GM12878 (cell line): ENCODE measurements at regions not wholly inside any gene's neighbourhood (a gene's known extent, or its start where the extent isn't known, plus 50 kb on each side); places are given as distances from the start of the nearest gene placed in this dataset.

Experiments used
- ATAC-seq: fragments of 200-7000 bp; cut with Tn5 transposase; 3 replicates; pipeline ENCODE4 v1.9.1; 2020; ENCODE audit warnings: mild to moderate bottlenecking, moderate library complexity
- BruUV-seq: library from RNA; stranded (reverse); fragments of 400-500 nt; replicated peaks from 2 replicates; lab custom pipeline; 2021; lab: Mats Ljungman, UMichigan
- CTCF ChIA-PET: fragments of 300-600 bp; sonication (Branson Sonifier 250); formaldehyde crosslinking; extraction: SDS; loops from one replicate; lab custom pipeline; 2021; ENCODE audit warnings: inconsistent platforms; lab: Yijun Ruan, JAX
- POLR2A ChIA-PET: fragments of 350-600 bp; formaldehyde crosslinking; extraction: SDS; loops from one replicate; lab custom pipeline; 2021; ENCODE audit warnings: inconsistent platforms; lab: Charles Lee
- RAD21 ChIA-PET: fragments of 300-600 bp; sonication (Branson Sonifier 250); formaldehyde crosslinking; loops from one replicate; lab custom pipeline; 2023; ENCODE audit warnings: antibody characterized with exemption; ENCODE audit not compliant: unreplicated experiment; lab: Charles Lee
- SMC1A ChIA-PET: fragments of 300-600 bp; sonication (Branson Sonifier 250); formaldehyde crosslinking; loops from one replicate; lab custom pipeline; 2023; ENCODE audit not compliant: unreplicated experiment, uncharacterized antibody; lab: Charles Lee
- DNase-seq: peaks from one replicate; pipeline ENCODE4 v3.0.0-alpha.2; 2011; ENCODE audit warnings: low read depth, low spot score
- FAIRE-seq: peaks from 3 replicates; lab custom pipeline; 2011; peaks lifted over from hg19 to GRCh38; lab: Jason Lieb, UNC
- H2AFZ ChIP-seq: 2 replicates; pipeline ENCODE4 v1.6.0; 2011; ENCODE audit warnings: low read depth, low read length, control low read depth; ENCODE audit not compliant: control insufficient read depth
- H3K27ac ChIP-seq: 2 replicates; pipeline ENCODE4 v1.5.1; 2011; ENCODE audit warnings: control low read depth; ENCODE audit not compliant: control insufficient read depth, insufficient read depth
- H3K27me3 ChIP-seq, 2 experiments: replicated peaks in 1 of 2; 2 replicates each; pipeline versions ENCODE4 v1.6.0 to v1.6.1; 2011; ENCODE audit warnings: low read length in 1 of 2; ENCODE audit not compliant: control insufficient read depth in 2 of 2, insufficient read depth in 2 of 2
- H3K36me3 ChIP-seq, 2 experiments: 2 replicates each; pipeline ENCODE4 v1.5.1; 2011; ENCODE audit warnings: low read length in 1 of 2; ENCODE audit not compliant: control insufficient read depth in 2 of 2, insufficient read depth in 2 of 2
- H3K4me1 ChIP-seq: 2 replicates; pipeline ENCODE4 v1.6.1; 2011; ENCODE audit warnings: mild to moderate bottlenecking, low read length, moderate library complexity, mixed read lengths; ENCODE audit not compliant: control insufficient read depth, insufficient read depth
- H3K4me2 ChIP-seq: 2 replicates; pipeline ENCODE4 v1.6.0; 2011; ENCODE audit warnings: control low read depth; ENCODE audit not compliant: control insufficient read depth, insufficient read depth
- H3K4me3 ChIP-seq: fragments of 200-600 bp; sonication (generic); 2 replicates; pipeline ENCODE4 v1.5.1; 2016
- H3K79me2 ChIP-seq: 2 replicates; pipeline ENCODE4 v1.6.0; 2011; ENCODE audit warnings: low read length; ENCODE audit not compliant: control insufficient read depth, insufficient read depth
- H3K9ac ChIP-seq: 2 replicates; pipeline ENCODE4 v1.8.0; 2011; ENCODE audit warnings: low read length, control low read depth, mixed read lengths; ENCODE audit not compliant: control insufficient read depth, insufficient read depth
- H3K9me3 ChIP-seq: replicated peaks from 3 replicates; pipeline ENCODE4 v1.5.1; 2011; ENCODE audit warnings: mild to moderate bottlenecking, low read length; ENCODE audit not compliant: control insufficient read depth, insufficient read depth
- H4K20me1 ChIP-seq: 2 replicates; pipeline ENCODE4 v1.6.0; 2011; ENCODE audit not compliant: control insufficient read depth, insufficient read depth
- ATF7 ChIP-seq: fragments of 450-650 bp; IDR thresholded peaks from 2 replicates; pipeline ENCODE4 v1.6.1; 2016; ENCODE audit warnings: low read depth, mild to moderate bottlenecking
- BACH1 ChIP-seq: fragments of 450-650 bp; IDR thresholded peaks from 2 replicates; pipeline ENCODE4 v1.6.1; 2017; ENCODE audit warnings: mild to moderate bottlenecking, borderline replicate concordance
- EP300 ChIP-seq, 2 experiments: fragments of 150-350 bp in 1 of 2; IDR thresholded peaks; 2 replicates each; pipeline ENCODE4 v1.6.1; 2011 to 2012; ENCODE audit warnings: low read depth in 2 of 2, low read length in 2 of 2, borderline replicate concordance in 1 of 2, improper control_type of control experiment in 1 of 2, inconsistent platforms in 1 of 2; ENCODE audit not compliant: control insufficient read depth in 1 of 2
- IKZF1 ChIP-seq: fragments of 450-650 bp; conservative IDR thresholded peaks from 2 replicates; pipeline ENCODE4 v1.6.1; 2017; ENCODE audit warnings: antibody characterized with exemption, mild to moderate bottlenecking
- MYC ChIP-seq: IDR thresholded peaks from 2 replicates; pipeline ENCODE4 v1.6.1; 2011; ENCODE audit warnings: mild to moderate bottlenecking, low read length, moderate library complexity, inconsistent platforms; ENCODE audit not compliant: insufficient read depth, insufficient replicate concordance, insufficient read length, severe bottlenecking
- NFIC ChIP-seq: IDR thresholded peaks from 2 replicates; pipeline ENCODE4 v1.6.1; 2012; ENCODE audit warnings: low read depth, mild to moderate bottlenecking, inconsistent platforms, low read length, moderate library complexity
- NR2C2 ChIP-seq: IDR thresholded peaks from 2 replicates; pipeline ENCODE4 v1.6.1; 2011; ENCODE audit warnings: borderline replicate concordance, low read depth; ENCODE audit not compliant: control insufficient read depth, insufficient read length
- POLR2A ChIP-seq: IDR thresholded peaks from 2 replicates; pipeline ENCODE4 v1.6.1; 2011; ENCODE audit warnings: low read depth, mild to moderate bottlenecking, low read length
- POU2F2 ChIP-seq: IDR thresholded peaks from 3 replicates; pipeline ENCODE4 v1.6.1; 2011; ENCODE audit warnings: low read depth, mild to moderate bottlenecking, low read length, borderline replicate concordance
- RFX5 ChIP-seq: IDR thresholded peaks from 2 replicates; pipeline ENCODE4 v1.6.1; 2011; ENCODE audit warnings: low read depth, low read length, improper control_type of control experiment
- SPI1 ChIP-seq: IDR thresholded peaks from 2 replicates; pipeline ENCODE4 v1.6.1; 2011; ENCODE audit warnings: low read depth, mild to moderate bottlenecking, low read length, moderate library complexity, borderline replicate concordance; ENCODE audit not compliant: insufficient read depth
- SREBF1 ChIP-seq: IDR thresholded peaks from 2 replicates; pipeline ENCODE4 v1.6.1; 2012; ENCODE audit warnings: mild to moderate bottlenecking, low read length
- WGBS: methylation state at CpG from one replicate; pipeline ENCODE4 v1.1.6; 2016; ENCODE audit warnings: low lambda C conversion rate; ENCODE audit not compliant: insufficient replicate concordance, insufficient coverage; ENCODE audit errors: missing lambda C conversion rate; 5-methylcytosine and 5-hydroxymethylcytosine counted together
- in situ Hi-C: fragments of 300-500 bp; cut with MboI; formaldehyde crosslinking; loops from 9 replicates; pipeline ENCODE4 v1.14.3; 2018; ENCODE audit warnings: mixed read lengths
- intact Hi-C: fragments of 100-400 bp; cut with micrococcal nuclease; formaldehyde crosslinking; loops from one replicate; pipeline ENCODE4 v1.14.2; 2022; ENCODE audit not compliant: unreplicated experiment
- TF ChIP-seq, protein P1 (sequence below): fragments of 450-650 bp; formaldehyde crosslinking; IDR thresholded peaks from 2 replicates; pipeline ENCODE4 v1.5.0; 2022; ENCODE audit warnings: mild to moderate bottlenecking, missing genetic modification characterization

DNA sequence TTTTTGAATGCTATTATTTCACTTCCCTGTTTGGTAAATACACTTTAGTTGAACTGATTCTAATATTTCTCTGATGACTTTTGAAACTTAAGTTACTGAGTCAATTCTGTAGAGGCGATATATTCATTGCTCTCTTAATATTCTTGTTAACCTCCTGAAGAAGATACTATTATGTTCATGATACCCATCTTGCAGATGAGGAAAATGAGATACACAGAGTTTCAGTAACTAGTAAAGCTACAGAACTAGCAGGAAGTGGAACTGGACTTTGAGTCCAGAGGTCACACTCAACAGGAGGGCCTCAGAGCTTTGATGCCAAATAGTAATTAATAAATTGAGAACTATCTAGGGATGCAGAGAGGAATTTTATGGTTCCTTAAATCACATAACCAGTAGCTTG is 70.0 kb downstream of the PCDH7 start (continued):
- TF ChIP-seq ATF7, result 0 out of 2 replicates have a peak, but pooled peaks have one; percentile 35

DNA sequence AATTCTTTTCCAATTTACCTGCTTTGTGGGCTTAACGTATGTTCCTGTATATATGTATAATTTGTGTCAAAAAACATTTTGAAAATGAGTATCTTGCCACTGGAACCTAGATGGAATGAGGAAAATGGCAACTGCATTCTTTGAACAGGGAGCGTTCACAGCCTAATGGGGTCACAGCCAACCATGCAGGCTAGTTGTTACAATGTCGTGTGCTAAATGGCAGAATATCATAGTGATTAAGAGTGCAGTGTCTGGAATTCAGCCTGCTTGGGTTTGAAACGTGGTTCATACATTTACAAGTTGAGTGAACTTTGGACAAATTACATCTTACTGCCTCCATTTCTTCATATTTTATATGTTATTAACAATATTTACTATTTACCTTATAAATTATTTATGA is 70.8 kb downstream of the PCDH7 start:
- Histone ChIP-seq H3K4me2 (no peak overlapping the region), H3K36me3 (no peaks in the 10 kb centered on the region), H3K9me3 (no peaks in the 10 kb centered on the region), H3K4me1 (no peaks in the 10 kb centered on the region), H3K9ac (no peak overlapping the region), H2AFZ (no peak overlapping the region), H4K20me1 (no peaks in the 10 kb centered on the region), H3K79me2 (no peaks in the 10 kb centered on the region), H3K4me3 (no peak overlapping the region), H3K27ac (no peak overlapping the region), H3K27me3 (no peaks in the 10 kb centered on the region)
- 25% methylated on average over 4 of the region's 4 CpGs for WGBS
- BruUV-seq, result no TSS peak
- DNase-seq (no peak), ATAC-seq (no peak), FAIRE-seq (no peak)
- ChIA-PET POLR2A (no interaction called here), CTCF (no interaction called here), SMC1A (no interaction called here), RAD21 (no interaction called here)
- in situ Hi-C loops (no loop called here), intact Hi-C loops (no loop called here)
- TF ChIP-seq NFIC, result no peak
- TF ChIP-seq, protein P1, sequence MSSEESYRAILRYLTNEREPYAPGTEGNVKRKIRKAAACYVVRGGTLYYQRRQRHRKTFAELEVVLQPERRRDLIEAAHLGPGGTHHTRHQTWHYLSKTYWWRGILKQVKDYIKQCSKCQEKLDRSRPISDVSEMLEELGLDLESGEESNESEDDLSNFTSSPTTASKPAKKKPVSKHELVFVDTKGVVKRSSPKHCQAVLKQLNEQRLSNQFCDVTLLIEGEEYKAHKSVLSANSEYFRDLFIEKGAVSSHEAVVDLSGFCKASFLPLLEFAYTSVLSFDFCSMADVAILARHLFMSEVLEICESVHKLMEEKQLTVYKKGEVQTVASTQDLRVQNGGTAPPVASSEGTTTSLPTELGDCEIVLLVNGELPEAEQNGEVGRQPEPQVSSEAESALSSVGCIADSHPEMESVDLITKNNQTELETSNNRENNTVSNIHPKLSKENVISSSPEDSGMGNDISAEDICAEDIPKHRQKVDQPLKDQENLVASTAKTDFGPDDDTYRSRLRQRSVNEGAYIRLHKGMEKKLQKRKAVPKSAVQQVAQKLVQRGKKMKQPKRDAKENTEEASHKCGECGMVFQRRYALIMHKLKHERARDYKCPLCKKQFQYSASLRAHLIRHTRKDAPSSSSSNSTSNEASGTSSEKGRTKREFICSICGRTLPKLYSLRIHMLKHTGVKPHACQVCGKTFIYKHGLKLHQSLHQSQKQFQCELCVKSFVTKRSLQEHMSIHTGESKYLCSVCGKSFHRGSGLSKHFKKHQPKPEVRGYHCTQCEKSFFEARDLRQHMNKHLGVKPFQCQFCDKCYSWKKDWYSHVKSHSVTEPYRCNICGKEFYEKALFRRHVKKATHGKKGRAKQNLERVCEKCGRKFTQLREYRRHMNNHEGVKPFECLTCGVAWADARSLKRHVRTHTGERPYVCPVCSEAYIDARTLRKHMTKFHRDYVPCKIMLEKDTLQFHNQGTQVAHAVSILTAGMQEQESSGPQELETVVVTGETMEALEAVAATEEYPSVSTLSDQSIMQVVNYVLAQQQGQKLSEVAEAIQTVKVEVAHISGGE (CRISPR knock-in tag), result no peak
- TF ChIP-seq NR2C2, result no peak
- no peak for TF ChIP-seq POLR2A
- no peak for TF ChIP-seq POU2F2
- TF ChIP-seq EP300 (IDR thresholded peaks at IDR 0.05; ENCODE audit: borderline replicate concordance in 1 of 2, control insufficient read depth in 1 of 2, low read depth in 2 of 2, low read length in 2 of 2), result no peak
- TF ChIP-seq SPI1, result no peak
- no peak for TF ChIP-seq IKZF1
- no peak for TF ChIP-seq BACH1
- TF ChIP-seq SREBF1, result no peak
- no peak for TF ChIP-seq RFX5
- no peak for TF ChIP-seq MYC
